GM03348 (cell line): ENCODE measurements at regions not wholly inside any gene's neighbourhood (a gene's known extent, or its start where the extent isn't known, plus 50 kb on each side); places are given as distances from the start of the nearest gene placed in this dataset.
"Not testable (repeated sequence)": the region's sequence is repeated elsewhere in the genome, so short reads cannot be mapped to it uniquely, and the experiment has no call there.

ENCODE experiments used
- DNase-seq: peaks from one replicate; pipeline ENCODE4 v3.0.0; 2012; ENCODE audit warnings: low spot score

- no peak for DNase-seq
Measured at GRCh38 chr4:160493206-160493605, 1390.3 kb downstream of the RAPGEF2 start.

- DNase-seq = no peak
Measured at GRCh38 chr4:160495356-160495755, 1392.5 kb downstream of the RAPGEF2 start.

GRCh38 chr4:160498211-160498610, 1395.3 kb downstream of the RAPGEF2 start:
- no peak for DNase-seq

- no peak for DNase-seq
Measured at GRCh38 chr4:160505724-160506123, 1402.8 kb downstream of the RAPGEF2 start.

- no peak for DNase-seq
Measured at GRCh38 chr4:160510928-160511327, 1408.0 kb downstream of the RAPGEF2 start.

- DNase-seq = no peak
Measured at GRCh38 chr4:160514126-160514525, 1411.2 kb downstream of the RAPGEF2 start.

GRCh38 chr4:160523231-160523630, 1420.4 kb downstream of the RAPGEF2 start:
- DNase-seq = no peak

- DNase-seq = no peak
Measured at GRCh38 chr4:160537681-160538080, 1434.8 kb downstream of the RAPGEF2 start.

GRCh38 chr4:160546201-160546600, 1443.3 kb downstream of the RAPGEF2 start:
- DNase-seq = no peak

GRCh38 chr4:160549951-160550519, 1447.2 kb downstream of the RAPGEF2 start:
- not testable (repeated sequence) for DNase-seq

GRCh38 chr4:160562661-160563060, 1459.8 kb downstream of the RAPGEF2 start:
- no peak for DNase-seq

GRCh38 chr4:160563552-160564282, 1460.8 kb downstream of the RAPGEF2 start:
- DNase-seq = no peak

- no peak for DNase-seq
Measured at GRCh38 chr4:160567634-160568033, 1464.8 kb downstream of the RAPGEF2 start.

- DNase-seq = no peak
Measured at GRCh38 chr4:160570271-160570670, 1467.4 kb downstream of the RAPGEF2 start.

- DNase-seq = not testable (repeated sequence)
Measured at GRCh38 chr4:160574272-160574671, 1471.4 kb downstream of the RAPGEF2 start.

- DNase-seq = no peak
Measured at GRCh38 chr4:160580581-160580980, 1477.7 kb downstream of the RAPGEF2 start.

- DNase-seq = no peak
Measured at GRCh38 chr4:160592258-160592657, 1489.4 kb downstream of the RAPGEF2 start.

GRCh38 chr4:160595646-160596045, 1492.8 kb downstream of the RAPGEF2 start:
- DNase-seq = no peak

GRCh38 chr4:160604541-160604940, 1501.7 kb downstream of the RAPGEF2 start:
- DNase-seq = no peak

- DNase-seq = no peak
Measured at GRCh38 chr4:160611181-160611580, 1508.3 kb downstream of the RAPGEF2 start.

GRCh38 chr4:160631044-160631443, 1528.2 kb downstream of the RAPGEF2 start:
- DNase-seq = no peak

GRCh38 chr4:160652790-160653189, 1511.0 kb downstream of the FSTL5 start:
- no peak for DNase-seq

GRCh38 chr4:160675550-160675949, 1488.2 kb downstream of the FSTL5 start:
- no peak for DNase-seq

GRCh38 chr4:160685729-160686128, 1478.1 kb downstream of the FSTL5 start:
- no peak for DNase-seq
